HG02943 (cell line): ENCODE measurements at regions not wholly inside any gene's neighbourhood (a gene's known extent, or its start where the extent isn't known, plus 50 kb on each side); places are given as distances from the start of the nearest gene placed in this dataset.
"Not testable (repeated sequence)": the region's sequence is repeated elsewhere in the genome, so short reads cannot be mapped to it uniquely, and the experiment has no call there.

Experiments
- ATAC-seq: cut with Tn5 transposase; IDR thresholded peaks from one replicate; pipeline ENCODE4 v1.9.1; 2021; ENCODE audit warnings: mild to moderate bottlenecking, low read depth, moderate library complexity; ENCODE audit not compliant: unreplicated experiment

- ATAC-seq: no peak
Observed at GRCh38 chr7:16369855-16370254, 51.5 kb downstream of the CRPPA start.

GRCh38 chr7:16369309-16369708, 52.0 kb downstream of the CRPPA start:
- ATAC-seq: not testable (repeated sequence)

- ATAC-seq: no peak
Observed at GRCh38 chr7:16368885-16369284, 52.5 kb downstream of the CRPPA start.

GRCh38 chr7:16367115-16367514, 54.2 kb downstream of the CRPPA start:
- ATAC-seq: no peak

- no peak for ATAC-seq
Observed at GRCh38 chr7:16365952-16366351, 55.4 kb downstream of the CRPPA start.

- ATAC-seq: no peak
Observed at GRCh38 chr7:16365177-16365576, 56.2 kb downstream of the CRPPA start.

GRCh38 chr7:16359216-16359615, 62.1 kb downstream of the CRPPA start:
- ATAC-seq: no peak

- no peak for ATAC-seq
Observed at GRCh38 chr7:16357921-16358320, 63.4 kb downstream of the CRPPA start.

- ATAC-seq: no peak
Observed at GRCh38 chr7:16357474-16357873, 63.9 kb downstream of the CRPPA start.

- ATAC-seq: no peak
Observed at GRCh38 chr7:16356301-16356958, 64.9 kb downstream of the CRPPA start.

- ATAC-seq: no peak
Observed at GRCh38 chr7:16354573-16354972, 66.8 kb downstream of the CRPPA start.

GRCh38 chr7:16353226-16353625, 68.1 kb downstream of the CRPPA start:
- no peak for ATAC-seq

- ATAC-seq: no peak
Observed at GRCh38 chr7:16350634-16351033, 70.7 kb downstream of the CRPPA start.

GRCh38 chr7:16348251-16348650, 73.1 kb downstream of the CRPPA start:
- no peak for ATAC-seq

GRCh38 chr7:16347827-16348192, 73.5 kb downstream of the CRPPA start:
- ATAC-seq: no peak

GRCh38 chr7:16347066-16347826, 74.1 kb downstream of the CRPPA start:
- ATAC-seq: no peak

GRCh38 chr7:16345979-16346958, 75.1 kb downstream of the CRPPA start:
- peak; percentile 56 for ATAC-seq

GRCh38 chr7:16344927-16345326, 76.4 kb downstream of the CRPPA start:
- ATAC-seq: no peak

GRCh38 chr7:16343612-16344011, 77.7 kb downstream of the CRPPA start:
- ATAC-seq: no peak

GRCh38 chr7:16338065-16338464, 83.3 kb downstream of the CRPPA start:
- ATAC-seq: no peak

- ATAC-seq: no peak
Observed at GRCh38 chr7:16326106-16326505, 95.2 kb downstream of the CRPPA start.
